Panc1 (cell line): ENCODE measurements at regions not wholly inside any gene's neighbourhood (a gene's known extent, or its start where the extent isn't known, plus 50 kb on each side); places are given as distances from the start of the nearest gene placed in this dataset.

ENCODE experiments used
- ATAC-seq: fragments of 200-7000 bp; cut with Tn5 transposase; 2 replicates; pipeline ENCODE4 v1.9.1; 2020; ENCODE audit warnings: mild to moderate bottlenecking, moderate library complexity
- BruUV-seq: library from RNA; stranded (reverse); fragments of 400-500 nt; replicated peaks from 2 replicates; lab custom pipeline; 2021; lab: Mats Ljungman, UMichigan
- CTCF ChIA-PET: fragments of 300-600 bp; sonication (Branson Sonifier 250); formaldehyde crosslinking; loops from one replicate; lab custom pipeline; 2022; ENCODE audit warnings: antibody characterized with exemption; lab: Charles Lee
- POLR2A ChIA-PET: fragments of 300-600 bp; sonication (Branson Sonifier 250); formaldehyde crosslinking; loops from one replicate; lab custom pipeline; 2022; ENCODE audit warnings: antibody characterized with exemption; lab: Charles Lee
- DNase-seq: peaks from one replicate; pipeline ENCODE4 v3.0.0-alpha.2; 2010; ENCODE audit warnings: low read depth, low spot score
- H3K27ac ChIP-seq: 2 replicates; pipeline ENCODE4 v1.5.1; 2011; ENCODE audit warnings: mild to moderate bottlenecking, low read length, inconsistent platforms
- H3K27me3 ChIP-seq: fragments of 200-500 bp; sonication (Bioruptor generic); 2 replicates; pipeline ENCODE4 v1.6.0; 2014; ENCODE audit warnings: low read length, inconsistent platforms; ENCODE audit not compliant: control insufficient read depth, insufficient read depth
- H3K36me3 ChIP-seq: fragments of 200-500 bp; sonication (Bioruptor generic); 2 replicates; pipeline ENCODE4 v1.5.1; 2014; ENCODE audit warnings: inconsistent platforms, mild to moderate bottlenecking, low read length, moderate library complexity; ENCODE audit not compliant: control insufficient read depth, insufficient read depth
- H3K4me1 ChIP-seq: 2 replicates; pipeline ENCODE4 v1.5.1; 2011; ENCODE audit warnings: inconsistent platforms, mild to moderate bottlenecking, low read length, moderate library complexity; ENCODE audit not compliant: control insufficient read depth, insufficient read depth
- H3K4me3 ChIP-seq, 2 experiments: 2 replicates each; pipeline ENCODE4 v1.5.1; 2011 to 2012; ENCODE audit warnings: low read depth in 2 of 2, low read length in 2 of 2, mild to moderate bottlenecking in 2 of 2, inconsistent platforms in 1 of 2, moderate library complexity in 1 of 2
- H3K9me3 ChIP-seq: fragments of 200-500 bp; sonication (Bioruptor generic); 2 replicates; pipeline ENCODE4 v1.5.1; 2014; ENCODE audit warnings: low read depth, mild to moderate bottlenecking, inconsistent platforms, low read length, moderate library complexity; ENCODE audit not compliant: control insufficient read depth, insufficient read depth
- POLR2AphosphoS5 ChIP-seq: IDR thresholded peaks from 2 replicates; pipeline ENCODE4 v1.6.1; 2012; ENCODE audit warnings: mild to moderate bottlenecking, low read depth, low read length, moderate library complexity
- SIN3A ChIP-seq: IDR thresholded peaks from 2 replicates; pipeline ENCODE4 v1.6.1; 2012; ENCODE audit warnings: low read depth, mild to moderate bottlenecking, low read length, moderate library complexity, borderline replicate concordance; ENCODE audit not compliant: insufficient read depth
- TCF7L2 ChIP-seq: IDR thresholded peaks from 2 replicates; pipeline ENCODE4 v1.6.1; 2011; ENCODE audit warnings: mild to moderate bottlenecking, low read depth, low read length, inconsistent platforms
- in situ Hi-C: cut with HindIII; loops from 2 replicates; pipeline ENCODE4 v1.10.0; 2016; ENCODE audit warnings: low sequenced_read_pairs, low pct_unique_long_range_greater_than_20kb
- intact Hi-C: fragments of 100-400 bp; cut with micrococcal nuclease; formaldehyde crosslinking; loops from one replicate; pipeline ENCODE4 v1.10.0; 2022; ENCODE audit not compliant: unreplicated experiment
- TF ChIP-seq, protein P1 (sequence below): fragments of 450-650 bp; IDR thresholded peaks from 2 replicates; pipeline ENCODE4 v1.5.1; 2017; ENCODE audit warnings: mild to moderate bottlenecking
- TF ChIP-seq, protein P2 (sequence below), 2 experiments: IDR thresholded peaks; 2 replicates each; pipeline ENCODE4 v1.6.1; 2011 to 2012; ENCODE audit warnings: low read depth in 2 of 2, control low read depth in 1 of 2, low read length in 1 of 2, mild to moderate bottlenecking in 1 of 2, moderate library complexity in 1 of 2; ENCODE audit not compliant: insufficient read depth in 1 of 2

DNA sequence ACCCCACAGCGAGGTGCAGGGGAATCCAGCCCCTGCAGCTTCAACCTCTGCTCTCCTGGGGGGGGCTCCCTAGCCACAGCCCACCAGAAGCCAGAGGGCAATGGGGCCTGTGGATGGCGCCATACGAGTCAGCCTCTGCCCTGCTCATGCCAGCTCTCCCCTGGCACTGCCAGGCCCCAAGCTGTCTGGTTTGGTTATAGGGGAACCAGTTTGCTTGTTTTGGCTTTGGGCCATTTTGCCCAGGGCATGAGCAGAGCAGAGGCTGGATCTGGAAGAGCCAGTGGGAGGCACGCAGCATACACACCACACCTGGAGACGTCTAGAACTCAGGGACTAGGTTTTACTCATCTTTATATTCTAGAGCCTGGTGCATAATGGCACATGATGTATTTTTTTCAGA is 66.7 kb upstream of the SLC22A16 start:
- H3K36me3 ChIP-seq, result no peaks in the 10 kb centered on the region
- ATAC-seq (peak; percentile 55), DNase-seq (no peak)
- H3K4me3 ChIP-seq, result no peak overlapping the region
- ChIA-PET POLR2A (no interaction called here), CTCF (no interaction called here)
- in situ Hi-C loops (no loop called here), intact Hi-C loops (no loop called here)
- peaks cover 7% of the 10 kb centered on the region for H3K4me1 ChIP-seq
- H3K27me3 ChIP-seq, result no peaks in the 10 kb centered on the region
- TF ChIP-seq, protein P1, sequence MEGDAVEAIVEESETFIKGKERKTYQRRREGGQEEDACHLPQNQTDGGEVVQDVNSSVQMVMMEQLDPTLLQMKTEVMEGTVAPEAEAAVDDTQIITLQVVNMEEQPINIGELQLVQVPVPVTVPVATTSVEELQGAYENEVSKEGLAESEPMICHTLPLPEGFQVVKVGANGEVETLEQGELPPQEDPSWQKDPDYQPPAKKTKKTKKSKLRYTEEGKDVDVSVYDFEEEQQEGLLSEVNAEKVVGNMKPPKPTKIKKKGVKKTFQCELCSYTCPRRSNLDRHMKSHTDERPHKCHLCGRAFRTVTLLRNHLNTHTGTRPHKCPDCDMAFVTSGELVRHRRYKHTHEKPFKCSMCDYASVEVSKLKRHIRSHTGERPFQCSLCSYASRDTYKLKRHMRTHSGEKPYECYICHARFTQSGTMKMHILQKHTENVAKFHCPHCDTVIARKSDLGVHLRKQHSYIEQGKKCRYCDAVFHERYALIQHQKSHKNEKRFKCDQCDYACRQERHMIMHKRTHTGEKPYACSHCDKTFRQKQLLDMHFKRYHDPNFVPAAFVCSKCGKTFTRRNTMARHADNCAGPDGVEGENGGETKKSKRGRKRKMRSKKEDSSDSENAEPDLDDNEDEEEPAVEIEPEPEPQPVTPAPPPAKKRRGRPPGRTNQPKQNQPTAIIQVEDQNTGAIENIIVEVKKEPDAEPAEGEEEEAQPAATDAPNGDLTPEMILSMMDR, result no peak
- no peak for TF ChIP-seq POLR2AphosphoS5
- TF ChIP-seq, protein P2, sequence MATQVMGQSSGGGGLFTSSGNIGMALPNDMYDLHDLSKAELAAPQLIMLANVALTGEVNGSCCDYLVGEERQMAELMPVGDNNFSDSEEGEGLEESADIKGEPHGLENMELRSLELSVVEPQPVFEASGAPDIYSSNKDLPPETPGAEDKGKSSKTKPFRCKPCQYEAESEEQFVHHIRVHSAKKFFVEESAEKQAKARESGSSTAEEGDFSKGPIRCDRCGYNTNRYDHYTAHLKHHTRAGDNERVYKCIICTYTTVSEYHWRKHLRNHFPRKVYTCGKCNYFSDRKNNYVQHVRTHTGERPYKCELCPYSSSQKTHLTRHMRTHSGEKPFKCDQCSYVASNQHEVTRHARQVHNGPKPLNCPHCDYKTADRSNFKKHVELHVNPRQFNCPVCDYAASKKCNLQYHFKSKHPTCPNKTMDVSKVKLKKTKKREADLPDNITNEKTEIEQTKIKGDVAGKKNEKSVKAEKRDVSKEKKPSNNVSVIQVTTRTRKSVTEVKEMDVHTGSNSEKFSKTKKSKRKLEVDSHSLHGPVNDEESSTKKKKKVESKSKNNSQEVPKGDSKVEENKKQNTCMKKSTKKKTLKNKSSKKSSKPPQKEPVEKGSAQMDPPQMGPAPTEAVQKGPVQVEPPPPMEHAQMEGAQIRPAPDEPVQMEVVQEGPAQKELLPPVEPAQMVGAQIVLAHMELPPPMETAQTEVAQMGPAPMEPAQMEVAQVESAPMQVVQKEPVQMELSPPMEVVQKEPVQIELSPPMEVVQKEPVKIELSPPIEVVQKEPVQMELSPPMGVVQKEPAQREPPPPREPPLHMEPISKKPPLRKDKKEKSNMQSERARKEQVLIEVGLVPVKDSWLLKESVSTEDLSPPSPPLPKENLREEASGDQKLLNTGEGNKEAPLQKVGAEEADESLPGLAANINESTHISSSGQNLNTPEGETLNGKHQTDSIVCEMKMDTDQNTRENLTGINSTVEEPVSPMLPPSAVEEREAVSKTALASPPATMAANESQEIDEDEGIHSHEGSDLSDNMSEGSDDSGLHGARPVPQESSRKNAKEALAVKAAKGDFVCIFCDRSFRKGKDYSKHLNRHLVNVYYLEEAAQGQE (IDR thresholded peaks at IDR 0.05; ENCODE audit: insufficient read depth in 1 of 2, low read depth in 2 of 2, low read length in 1 of 2), result no peak
- TF ChIP-seq TCF7L2, result no peak
- TF ChIP-seq SIN3A, result no peak
- H3K27ac ChIP-seq, result no peak overlapping the region
- no peaks in the 10 kb centered on the region for H3K9me3 ChIP-seq
- no TSS peak for BruUV-seq

DNA sequence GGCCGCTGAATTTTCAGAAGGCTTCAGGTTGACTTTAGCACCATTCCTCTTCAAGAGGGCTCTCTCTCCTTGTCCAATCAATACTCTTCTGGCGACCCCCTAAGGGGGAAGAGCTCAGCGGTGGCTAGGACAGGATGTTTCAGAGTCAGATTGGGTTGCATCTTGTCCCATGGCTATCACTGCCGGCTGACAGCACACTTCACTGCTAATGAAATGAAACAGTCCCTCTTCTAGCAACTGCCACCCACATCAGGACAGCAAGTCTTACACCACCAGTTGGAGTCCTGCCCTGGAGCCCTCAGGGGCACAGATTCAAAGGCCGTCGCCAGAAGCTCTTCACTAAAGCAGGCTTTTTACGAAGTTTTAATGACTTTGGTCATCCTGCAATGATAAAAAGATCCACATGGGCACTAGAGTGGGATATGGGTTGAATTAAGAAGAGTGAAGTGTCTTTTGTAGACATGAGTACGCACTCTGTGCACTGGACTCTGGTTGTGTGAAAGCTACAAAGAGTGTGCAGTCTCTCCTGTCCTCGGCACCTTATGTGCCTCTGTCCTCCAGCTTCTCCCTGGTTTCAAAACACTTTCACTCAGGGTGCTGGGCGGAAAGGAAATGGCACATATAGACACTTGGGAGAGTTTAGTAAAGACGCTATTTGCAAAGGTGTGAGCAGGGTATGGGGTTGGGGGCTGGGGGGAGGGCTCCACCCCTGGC is 66.1 kb upstream of the SLC22A16 start:
- Histone ChIP-seq H3K9me3 (no peaks in the 10 kb centered on the region), H3K36me3 (no peaks in the 10 kb centered on the region), H3K4me3 (no peak overlapping the region), H3K27ac (no peak overlapping the region), H3K4me1 (peaks cover 11% of the 10 kb centered on the region), H3K27me3 (no peaks in the 10 kb centered on the region)
- BruUV-seq, result no TSS peak
- intact Hi-C loops, result no loop called here
- ChIA-PET POLR2A (no interaction called here), CTCF (interaction anchor here (0.6 kb wide), 1 partner anchor 273 kb away, joined by 3 read pairs; the partner anchor contains the start of gene CDK19)
- no peak for TF ChIP-seq TCF7L2
- TF ChIP-seq SIN3A, result no peak
- TF ChIP-seq, protein P1, result no peak
- TF ChIP-seq, protein P2 (IDR thresholded peaks at IDR 0.05; ENCODE audit: insufficient read depth in 1 of 2, low read depth in 2 of 2, low read length in 1 of 2), result no peak
- ATAC-seq (no peak), DNase-seq (no peak)
- in situ Hi-C loops, result no loop called here
